AG10803 (cell line): ENCODE measurements at regions not wholly inside any gene's neighbourhood (a gene's known extent, or its start where the extent isn't known, plus 50 kb on each side); places are given as distances from the start of the nearest gene placed in this dataset.

Source experiments
- DNase-seq: peaks from one replicate; pipeline ENCODE4 v3.0.0; 2010; ENCODE audit warnings: low read depth
- H3K4me3 ChIP-seq: 2 replicates; pipeline ENCODE4 v1.5.1; 2011; ENCODE audit warnings: mild to moderate bottlenecking, low read length, control low read depth
- CTCF ChIP-seq: conservative IDR thresholded peaks from 2 replicates; pipeline ENCODE4 v1.5.1; 2011; ENCODE audit warnings: mild to moderate bottlenecking, low read length, control low read depth, inconsistent platforms

DNA sequence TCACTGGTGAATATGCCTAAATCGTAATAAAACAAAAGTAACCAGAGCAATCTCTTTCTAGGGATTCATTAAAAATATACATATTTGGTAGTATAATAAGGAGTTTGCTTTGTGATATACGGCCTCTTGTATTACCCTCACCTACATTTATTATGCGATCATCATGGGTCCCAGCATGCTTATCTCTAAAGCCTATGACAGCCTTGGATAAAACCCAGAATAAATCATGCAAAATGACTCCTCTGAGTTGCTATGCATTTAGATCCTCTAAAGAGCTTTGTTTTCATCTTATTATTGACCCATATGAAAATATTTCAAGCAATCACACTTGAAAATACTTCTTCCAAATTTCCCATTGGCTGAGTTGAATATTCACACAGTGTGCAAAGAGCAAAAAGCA lies 432.3 kb downstream of the SUCLG1 start:
- no peak for DNase-seq
- H3K4me3 ChIP-seq = no peak overlapping the region
- no peak for TF ChIP-seq CTCF

DNA sequence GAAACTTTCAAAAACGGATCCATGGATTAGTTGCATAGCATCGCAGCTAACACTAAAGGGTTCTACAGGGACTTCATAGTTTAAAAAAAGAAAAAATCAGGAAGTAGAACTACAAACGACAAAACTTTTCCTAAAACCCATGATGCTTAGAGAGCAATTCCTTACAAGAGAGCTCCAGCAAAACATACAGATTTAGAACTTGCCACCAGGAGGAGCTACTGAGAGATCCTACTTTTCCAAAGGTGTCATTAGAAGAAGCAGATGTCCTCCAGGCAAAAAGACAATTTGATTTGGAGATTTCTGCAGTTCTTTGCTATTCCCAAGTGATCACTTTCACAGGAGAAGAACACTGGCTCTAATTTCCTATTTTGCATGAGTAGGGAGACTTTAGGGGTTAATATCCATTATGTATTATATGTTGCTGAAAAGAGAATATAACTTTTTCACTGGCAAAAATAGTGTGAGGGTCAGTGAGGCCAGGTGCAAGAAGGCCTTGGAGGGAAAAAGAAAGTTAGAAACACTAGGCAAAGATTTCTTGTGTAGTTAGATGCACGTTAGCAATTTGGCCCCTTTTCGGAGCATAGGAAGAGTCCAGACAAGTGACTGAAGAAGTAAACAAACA lies 436.2 kb downstream of the SUCLG1 start:
- peak; percentile 55 for DNase-seq
- H3K4me3 ChIP-seq = no peak overlapping the region
- peak; percentile 81 for TF ChIP-seq CTCF

DNA sequence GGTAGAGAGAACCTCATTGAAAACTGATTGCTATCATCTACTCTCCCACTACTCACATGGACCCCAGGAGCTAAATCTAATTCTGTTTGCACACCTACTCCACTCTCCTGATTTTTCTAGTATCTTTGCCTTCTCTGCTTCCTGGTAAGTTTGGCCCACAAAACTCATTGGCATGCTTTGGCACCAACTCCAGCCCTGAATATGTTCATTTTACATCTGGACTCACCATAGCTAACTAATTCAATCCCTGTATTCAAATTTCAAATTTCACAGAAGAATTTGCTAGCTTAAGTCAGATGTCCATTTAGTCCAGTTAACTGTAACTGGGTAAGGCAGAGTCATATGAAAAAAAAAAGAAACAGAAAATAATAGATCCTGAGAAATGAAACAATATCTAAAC lies 442.1 kb downstream of the SUCLG1 start:
- H3K4me3 ChIP-seq = no peak overlapping the region
- no peak for DNase-seq
- no peak for TF ChIP-seq CTCF

- no peak for TF ChIP-seq CTCF
- H3K4me3 ChIP-seq = no peak overlapping the region
- no peak for DNase-seq
Measured at GRCh38 chr2:84016183-84016582, 442.9 kb downstream of the SUCLG1 start.

- no peak for TF ChIP-seq CTCF
- no peak for DNase-seq
Measured at GRCh38 chr2:83997889-83998288, 461.2 kb downstream of the SUCLG1 start.

GRCh38 chr2:83994633-83995179 lies 464.4 kb downstream of the SUCLG1 start:
- no peak overlapping the region for H3K4me3 ChIP-seq
- no peak for TF ChIP-seq CTCF
- DNase-seq = no peak

More at GRCh38 chr2:83997889-83998288, 461.2 kb downstream of the SUCLG1 start:
- no peak overlapping the region for H3K4me3 ChIP-seq

DNA sequence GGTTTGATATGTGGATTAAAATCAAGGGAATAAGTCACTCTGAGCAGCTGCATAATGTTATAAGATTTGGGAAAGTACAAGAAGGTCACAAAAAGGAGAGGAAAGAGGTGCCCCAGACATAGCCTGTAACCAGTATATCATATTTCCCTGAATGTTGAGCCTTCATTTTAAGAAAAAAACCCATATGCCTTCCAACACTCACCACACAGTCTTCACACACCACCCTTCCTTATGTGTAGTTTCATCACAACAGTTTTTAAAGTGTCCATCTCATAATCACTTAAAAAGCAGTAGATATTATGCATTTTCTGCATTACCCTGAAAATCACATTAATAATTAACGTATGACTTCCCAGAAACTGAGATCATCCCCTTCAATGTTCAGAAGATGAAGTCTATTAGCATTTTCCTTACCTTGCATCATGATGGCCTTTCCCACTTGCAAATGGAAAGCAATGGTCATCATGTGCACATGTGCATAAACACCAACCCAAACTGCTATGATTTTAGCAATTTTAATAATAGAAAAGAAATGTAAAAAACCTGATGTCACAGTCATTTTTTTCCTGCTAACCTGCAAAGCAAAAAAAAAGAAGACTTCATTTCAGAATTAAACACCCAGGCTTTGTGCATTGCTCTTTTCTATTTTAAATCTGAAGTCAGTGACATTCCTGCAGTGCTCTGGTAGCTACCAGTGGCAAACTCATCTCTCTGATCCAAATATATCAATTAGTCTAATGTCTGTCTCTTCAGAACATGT lies 465.0 kb downstream of the SUCLG1 start:
- TF ChIP-seq CTCF = no peak
- DNase-seq = no peak
- H3K4me3 ChIP-seq = no peak overlapping the region
